PFSK-1 (cell line): ENCODE measurements at regions not wholly inside any gene's neighbourhood (a gene's known extent, or its start where the extent isn't known, plus 50 kb on each side); places are given as distances from the start of the nearest gene placed in this dataset.

Source experiments
- POLR2AphosphoS5 ChIP-seq: IDR thresholded peaks from 2 replicates; pipeline ENCODE4 v1.6.1; 2012; ENCODE audit warnings: low read depth, mild to moderate bottlenecking, control low read depth, low read length, moderate library complexity
- SIN3A ChIP-seq: IDR thresholded peaks from 2 replicates; pipeline ENCODE4 v1.6.1; 2012; ENCODE audit warnings: mild to moderate bottlenecking, low read length, moderate library complexity, borderline replicate concordance; ENCODE audit not compliant: insufficient read depth
- TAF1 ChIP-seq: IDR thresholded peaks from 2 replicates; pipeline ENCODE4 v1.6.1; 2012; ENCODE audit warnings: low read length, control low read depth, borderline replicate concordance; ENCODE audit not compliant: insufficient read depth
- TF ChIP-seq, protein P1 (sequence below), 2 experiments: IDR thresholded peaks; 2 replicates each; pipeline versions ENCODE4 v1.6.1 to v1.8.0; 2011 to 2012; ENCODE audit warnings: low read depth in 2 of 2, low read length in 2 of 2, control low read depth in 1 of 2, inconsistent platforms in 1 of 2, mild to moderate bottlenecking in 1 of 2, moderate library complexity in 1 of 2; ENCODE audit not compliant: insufficient read depth in 1 of 2

DNA sequence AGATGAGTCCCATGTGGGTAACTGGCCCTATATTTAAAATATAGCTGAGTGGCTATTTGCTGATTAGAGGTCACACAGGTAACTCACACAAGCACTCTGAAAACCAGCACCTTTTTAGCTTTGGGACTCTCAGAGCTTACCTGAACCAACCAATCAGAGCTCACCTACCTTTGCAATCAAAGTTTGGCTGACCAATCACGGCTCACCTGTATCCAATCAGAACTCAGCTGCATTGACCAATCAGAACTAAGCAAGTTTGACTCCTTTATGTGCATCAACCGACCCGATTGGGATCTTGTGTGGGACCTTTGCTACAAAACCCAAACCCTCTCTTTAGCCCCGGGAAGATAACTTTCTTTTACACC is 106.8 kb upstream of the NXT1 start:
- TF ChIP-seq TAF1 (no peak), SIN3A (no peak), POLR2AphosphoS5 (no peak)
- TF ChIP-seq, protein P1, sequence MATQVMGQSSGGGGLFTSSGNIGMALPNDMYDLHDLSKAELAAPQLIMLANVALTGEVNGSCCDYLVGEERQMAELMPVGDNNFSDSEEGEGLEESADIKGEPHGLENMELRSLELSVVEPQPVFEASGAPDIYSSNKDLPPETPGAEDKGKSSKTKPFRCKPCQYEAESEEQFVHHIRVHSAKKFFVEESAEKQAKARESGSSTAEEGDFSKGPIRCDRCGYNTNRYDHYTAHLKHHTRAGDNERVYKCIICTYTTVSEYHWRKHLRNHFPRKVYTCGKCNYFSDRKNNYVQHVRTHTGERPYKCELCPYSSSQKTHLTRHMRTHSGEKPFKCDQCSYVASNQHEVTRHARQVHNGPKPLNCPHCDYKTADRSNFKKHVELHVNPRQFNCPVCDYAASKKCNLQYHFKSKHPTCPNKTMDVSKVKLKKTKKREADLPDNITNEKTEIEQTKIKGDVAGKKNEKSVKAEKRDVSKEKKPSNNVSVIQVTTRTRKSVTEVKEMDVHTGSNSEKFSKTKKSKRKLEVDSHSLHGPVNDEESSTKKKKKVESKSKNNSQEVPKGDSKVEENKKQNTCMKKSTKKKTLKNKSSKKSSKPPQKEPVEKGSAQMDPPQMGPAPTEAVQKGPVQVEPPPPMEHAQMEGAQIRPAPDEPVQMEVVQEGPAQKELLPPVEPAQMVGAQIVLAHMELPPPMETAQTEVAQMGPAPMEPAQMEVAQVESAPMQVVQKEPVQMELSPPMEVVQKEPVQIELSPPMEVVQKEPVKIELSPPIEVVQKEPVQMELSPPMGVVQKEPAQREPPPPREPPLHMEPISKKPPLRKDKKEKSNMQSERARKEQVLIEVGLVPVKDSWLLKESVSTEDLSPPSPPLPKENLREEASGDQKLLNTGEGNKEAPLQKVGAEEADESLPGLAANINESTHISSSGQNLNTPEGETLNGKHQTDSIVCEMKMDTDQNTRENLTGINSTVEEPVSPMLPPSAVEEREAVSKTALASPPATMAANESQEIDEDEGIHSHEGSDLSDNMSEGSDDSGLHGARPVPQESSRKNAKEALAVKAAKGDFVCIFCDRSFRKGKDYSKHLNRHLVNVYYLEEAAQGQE (IDR thresholded peaks at IDR 0.05; ENCODE audit: insufficient read depth in 1 of 2, low read depth in 2 of 2, low read length in 2 of 2): no peak
